Spinal cord (tissue), 9 donors: ENCODE measurements at regions not wholly inside any gene's neighbourhood (a gene's known extent, or its start where the extent isn't known, plus 50 kb on each side); places are given as distances from the start of the nearest gene placed in this dataset.
A peak's percentile ranks its signal among the peaks of the same experiment; 100 is the strongest.

Experiments used
- DNase-seq, 6 donors: peaks; one replicate each; pipeline versions ENCODE4 v3.0.0 to v3.0.0-alpha.2; 2013 to 2015; ENCODE audit warnings: low spot score in 6 of 6, low read depth in 4 of 6
- H3K27ac ChIP-seq: one replicate; pipeline ENCODE4 v1.5.1; 2013; ENCODE audit warnings: low read depth, low read length, control low read depth
- H3K27me3 ChIP-seq: one replicate; pipeline ENCODE4 v1.6.1; 2013; ENCODE audit warnings: low read length; ENCODE audit not compliant: control insufficient read depth, insufficient read depth
- H3K36me3 ChIP-seq: one replicate; pipeline ENCODE4 v1.6.1; 2013; ENCODE audit warnings: low read length; ENCODE audit not compliant: control insufficient read depth, insufficient read depth
- H3K4me1 ChIP-seq: one replicate; pipeline ENCODE4 v1.6.1; 2013; ENCODE audit warnings: low read length; ENCODE audit not compliant: control insufficient read depth, insufficient read depth
- H3K4me3 ChIP-seq: one replicate; pipeline ENCODE4 v1.5.1; 2013; ENCODE audit warnings: low read depth, low read length, control low read depth
- H3K9me3 ChIP-seq: one replicate; pipeline ENCODE4 v1.6.1; 2013; ENCODE audit warnings: low read length; ENCODE audit not compliant: control insufficient read depth, insufficient read depth
- WGBS: methylation state at CpG from one replicate; pipeline ENCODE4 v1.1.5; 2013; ENCODE audit warnings: missing lambda C conversion rate; ENCODE audit not compliant: insufficient coverage; 5-methylcytosine and 5-hydroxymethylcytosine counted together
- donor health status: healthy.

- DNase-seq, result no peak
- WGBS, result 95% methylated on average over 29 of the region's 31 CpGs
- H3K27ac ChIP-seq, result no peak overlapping the region
- H3K4me3 ChIP-seq, result no peak overlapping the region
- H3K27me3 ChIP-seq, result no peaks in the 10 kb centered on the region
- H3K9me3 ChIP-seq, result no peaks in the 10 kb centered on the region
- no peaks in the 10 kb centered on the region for H3K4me1 ChIP-seq
- H3K36me3 ChIP-seq, result no peaks in the 10 kb centered on the region
Measured at GRCh38 chr18:2351126-2351850, 220.0 kb downstream of the METTL4 start.

- no peaks in the 10 kb centered on the region for H3K27me3 ChIP-seq
- H3K9me3 ChIP-seq, result no peaks in the 10 kb centered on the region
- DNase-seq, result no peak
- no peak overlapping the region for H3K4me3 ChIP-seq
- no peak overlapping the region for H3K27ac ChIP-seq
- H3K36me3 ChIP-seq, result no peaks in the 10 kb centered on the region
- WGBS, result 100% methylated on average over 1 of the region's 5 CpGs
- no peaks in the 10 kb centered on the region for H3K4me1 ChIP-seq
Measured at GRCh38 chr18:2354292-2354691, 217.0 kb downstream of the METTL4 start.

- Histone ChIP-seq H3K36me3 (no peaks in the 10 kb centered on the region), H3K9me3 (no peaks in the 10 kb centered on the region), H3K27ac (no peak overlapping the region), H3K4me3 (no peak overlapping the region), H3K4me1 (no peaks in the 10 kb centered on the region), H3K27me3 (no peaks in the 10 kb centered on the region)
- 69% methylated on average over 3 of the region's 5 CpGs for WGBS
- no peak for DNase-seq
Measured at GRCh38 chr18:2356906-2357305, 214.4 kb downstream of the METTL4 start.

GRCh38 chr18:2360861-2361260, 210.4 kb downstream of the METTL4 start:
- H3K36me3 ChIP-seq, result no peaks in the 10 kb centered on the region
- H3K27ac ChIP-seq, result no peak overlapping the region
- no peaks in the 10 kb centered on the region for H3K27me3 ChIP-seq
- H3K9me3 ChIP-seq, result no peaks in the 10 kb centered on the region
- H3K4me1 ChIP-seq, result no peaks in the 10 kb centered on the region
- DNase-seq, result no peak
- no peak overlapping the region for H3K4me3 ChIP-seq
- WGBS, result no CpG with 5 or more reads among the region's 1 CpG

- Histone ChIP-seq H3K9me3 (no peaks in the 10 kb centered on the region), H3K36me3 (no peaks in the 10 kb centered on the region), H3K27ac (no peak overlapping the region), H3K27me3 (no peaks in the 10 kb centered on the region), H3K4me3 (no peak overlapping the region), H3K4me1 (no peaks in the 10 kb centered on the region)
- DNase-seq, result no peak
- 94% methylated on average over 3 of the region's 3 CpGs for WGBS
Measured at GRCh38 chr18:2368102-2368501, 203.2 kb downstream of the METTL4 start.

- Histone ChIP-seq H3K27ac (no peak overlapping the region), H3K4me3 (no peak overlapping the region), H3K9me3 (no peaks in the 10 kb centered on the region), H3K27me3 (no peaks in the 10 kb centered on the region), H3K36me3 (no peaks in the 10 kb centered on the region), H3K4me1 (no peaks in the 10 kb centered on the region)
- no peak for DNase-seq
- WGBS, result 100% methylated on average over 1 of the region's 2 CpGs
Measured at GRCh38 chr18:2376707-2377106, 194.6 kb downstream of the METTL4 start.

GRCh38 chr18:2380101-2380500, 191.2 kb downstream of the METTL4 start:
- H3K36me3 ChIP-seq, result no peaks in the 10 kb centered on the region
- WGBS, result no CpG with 5 or more reads among the region's 2 CpGs
- H3K27ac ChIP-seq, result no peak overlapping the region
- H3K4me3 ChIP-seq, result no peak overlapping the region
- H3K9me3 ChIP-seq, result no peaks in the 10 kb centered on the region
- H3K27me3 ChIP-seq, result no peaks in the 10 kb centered on the region
- no peak for DNase-seq
- H3K4me1 ChIP-seq, result no peaks in the 10 kb centered on the region

GRCh38 chr18:2381539-2381938, 189.8 kb downstream of the METTL4 start:
- no peak overlapping the region for H3K27ac ChIP-seq
- H3K36me3 ChIP-seq, result no peaks in the 10 kb centered on the region
- no CpG with 5 or more reads among the region's 2 CpGs for WGBS
- DNase-seq, result peak in 1 of 6 donors; percentile 6
- no peaks in the 10 kb centered on the region for H3K9me3 ChIP-seq
- H3K27me3 ChIP-seq, result no peaks in the 10 kb centered on the region
- H3K4me3 ChIP-seq, result no peak overlapping the region
- H3K4me1 ChIP-seq, result no peaks in the 10 kb centered on the region

- Histone ChIP-seq H3K27me3 (no peaks in the 10 kb centered on the region), H3K9me3 (peaks cover 6% of the 10 kb centered on the region), H3K4me3 (no peak overlapping the region), H3K36me3 (no peaks in the 10 kb centered on the region), H3K27ac (no peak overlapping the region), H3K4me1 (no peaks in the 10 kb centered on the region)
- no peak for DNase-seq
Measured at GRCh38 chr18:2387588-2387987, 183.7 kb downstream of the METTL4 start.

GRCh38 chr18:2390158-2390557, 181.1 kb downstream of the METTL4 start:
- no peak for DNase-seq
- no peaks in the 10 kb centered on the region for H3K27me3 ChIP-seq
- H3K4me1 ChIP-seq, result no peaks in the 10 kb centered on the region
- WGBS, result no CpG with 5 or more reads among the region's 1 CpG
- no peak overlapping the region for H3K4me3 ChIP-seq
- no peak overlapping the region for H3K27ac ChIP-seq
- H3K36me3 ChIP-seq, result no peaks in the 10 kb centered on the region
- H3K9me3 ChIP-seq, result peaks cover 6% of the 10 kb centered on the region
